Testis (tissue), 2 donors: ENCODE measurements at regions not wholly inside any gene's neighbourhood (a gene's known extent, or its start where the extent isn't known, plus 50 kb on each side); places are given as distances from the start of the nearest gene placed in this dataset.
"Not testable (repeated sequence)": the region's sequence is repeated elsewhere in the genome, so short reads cannot be mapped to it uniquely, and the experiment has no call there.

Experiments used
- POLR2A ChIP-seq: fragments of 450-650 bp; IDR thresholded peaks from one replicate; pipeline ENCODE4 v1.6.1; 2017; ENCODE audit warnings: antibody characterized with exemption, mild to moderate bottlenecking, moderate library complexity
- TF ChIP-seq, protein P1 (sequence below), 3 experiments: fragments of 450-650 bp in 2 of 3; fragments of 200-600 bp in 1 of 3; sonication (generic) in 1 of 3; IDR thresholded peaks; one replicate each; pipeline ENCODE4 v1.5.1; 2016 to 2019; ENCODE audit warnings: antibody characterized with exemption in 3 of 3, mild to moderate bottlenecking in 2 of 3, moderate library complexity in 1 of 3

DNA sequence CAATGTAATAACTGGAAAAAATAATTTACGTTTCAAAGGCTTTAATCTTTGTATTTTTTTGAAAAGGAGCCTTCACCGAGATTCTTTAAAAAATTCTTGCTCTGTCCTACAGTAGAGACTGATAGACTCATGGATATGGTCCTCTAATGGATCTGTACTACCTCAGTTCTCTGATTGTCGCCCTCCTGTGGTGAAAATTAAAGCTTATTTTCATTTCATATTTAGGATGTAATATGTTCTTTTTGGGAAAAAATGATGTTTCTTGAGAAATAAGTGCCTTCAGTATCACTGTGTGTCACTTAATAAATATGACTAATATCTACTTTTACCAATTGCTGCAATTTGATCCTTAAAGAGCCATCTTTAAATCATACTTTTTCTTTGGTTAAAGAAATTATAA lies 4593.3 kb upstream of the OR11H1 start:
- not testable (repeated sequence) for TF ChIP-seq POLR2A
- TF ChIP-seq, protein P1, sequence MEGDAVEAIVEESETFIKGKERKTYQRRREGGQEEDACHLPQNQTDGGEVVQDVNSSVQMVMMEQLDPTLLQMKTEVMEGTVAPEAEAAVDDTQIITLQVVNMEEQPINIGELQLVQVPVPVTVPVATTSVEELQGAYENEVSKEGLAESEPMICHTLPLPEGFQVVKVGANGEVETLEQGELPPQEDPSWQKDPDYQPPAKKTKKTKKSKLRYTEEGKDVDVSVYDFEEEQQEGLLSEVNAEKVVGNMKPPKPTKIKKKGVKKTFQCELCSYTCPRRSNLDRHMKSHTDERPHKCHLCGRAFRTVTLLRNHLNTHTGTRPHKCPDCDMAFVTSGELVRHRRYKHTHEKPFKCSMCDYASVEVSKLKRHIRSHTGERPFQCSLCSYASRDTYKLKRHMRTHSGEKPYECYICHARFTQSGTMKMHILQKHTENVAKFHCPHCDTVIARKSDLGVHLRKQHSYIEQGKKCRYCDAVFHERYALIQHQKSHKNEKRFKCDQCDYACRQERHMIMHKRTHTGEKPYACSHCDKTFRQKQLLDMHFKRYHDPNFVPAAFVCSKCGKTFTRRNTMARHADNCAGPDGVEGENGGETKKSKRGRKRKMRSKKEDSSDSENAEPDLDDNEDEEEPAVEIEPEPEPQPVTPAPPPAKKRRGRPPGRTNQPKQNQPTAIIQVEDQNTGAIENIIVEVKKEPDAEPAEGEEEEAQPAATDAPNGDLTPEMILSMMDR (IDR thresholded peaks at IDR 0.05), result peak in 1 of 3 experiments; percentile 41
